NCI-H510A treated with DMSO at 0.1 percent for 48 hours (cell line): ENCODE measurements at regions not wholly inside any gene's neighbourhood (a gene's known extent, or its start where the extent isn't known, plus 50 kb on each side); places are given as distances from the start of the nearest gene placed in this dataset.

ENCODE experiments used
- DNase-seq: peaks from one replicate; lab custom pipeline; 2025; lab: John Stamatoyannopoulos, UW

GRCh38 chr18:38909972-38910371 lies 1344.4 kb upstream of the CELF4 start:
- DNase-seq: peak; percentile 51

GRCh38 chr18:38902796-38903195 lies 1337.2 kb upstream of the CELF4 start:
- DNase-seq: no peak

GRCh38 chr18:38900445-38900844 lies 1334.8 kb upstream of the CELF4 start:
- no peak for DNase-seq

- no peak for DNase-seq
These were observed 1334.4 kb upstream of the CELF4 start for GRCh38 chr18:38900031-38900430.

DNA sequence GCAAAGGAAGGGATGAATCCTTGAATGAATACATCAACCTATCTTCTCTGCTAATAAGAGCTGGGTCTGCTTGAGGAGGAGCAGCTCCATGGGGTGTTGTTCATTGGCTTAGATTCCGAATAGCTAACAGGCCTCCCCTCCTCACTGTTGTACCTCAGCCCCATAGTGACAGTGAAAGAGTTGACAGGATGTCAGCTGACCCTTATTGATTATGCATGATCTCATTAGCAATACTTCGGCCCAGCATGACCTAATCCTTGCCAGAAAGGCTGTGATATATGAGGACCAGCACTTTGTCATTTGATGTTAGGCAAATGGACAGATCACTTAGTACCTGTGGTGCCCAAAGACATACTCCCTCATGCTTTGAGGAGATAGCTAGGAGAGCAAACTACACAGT lies 1333.7 kb upstream of the CELF4 start:
- no peak for DNase-seq

DNA sequence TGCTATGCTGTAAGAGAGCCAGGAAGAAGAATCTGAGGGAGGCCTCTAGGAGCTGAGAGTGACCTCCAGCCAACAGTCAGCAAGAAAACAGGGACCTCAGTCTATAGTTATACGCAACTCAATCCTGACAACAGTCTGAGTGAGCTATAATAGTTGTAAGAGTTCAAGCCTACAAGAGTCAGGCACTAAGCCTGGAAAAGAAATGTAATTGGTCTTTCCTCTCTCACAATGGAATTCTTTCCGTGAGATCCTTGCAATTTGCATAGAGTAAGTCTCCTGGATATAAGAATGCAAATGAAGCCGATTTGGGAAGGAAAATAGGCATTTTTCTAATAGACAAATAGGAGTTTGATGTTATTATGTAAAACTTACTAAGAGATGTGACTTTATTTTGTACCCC lies 1332.6 kb upstream of the CELF4 start:
- no peak for DNase-seq

- no peak for DNase-seq
These were observed 1330.0 kb upstream of the CELF4 start for GRCh38 chr18:38895560-38895959.

GRCh38 chr18:38887671-38888020 lies 1322.0 kb upstream of the CELF4 start:
- no peak for DNase-seq

GRCh38 chr18:38886861-38887670 lies 1321.5 kb upstream of the CELF4 start:
- no peak for DNase-seq

GRCh38 chr18:38886235-38886634 lies 1320.6 kb upstream of the CELF4 start:
- DNase-seq: no peak

- no peak for DNase-seq
These were observed 1318.5 kb upstream of the CELF4 start for GRCh38 chr18:38884050-38884449.

GRCh38 chr18:38883111-38883510 lies 1317.5 kb upstream of the CELF4 start:
- DNase-seq: no peak

- DNase-seq: no peak
These were observed 1314.3 kb upstream of the CELF4 start for GRCh38 chr18:38879871-38880270.

DNA sequence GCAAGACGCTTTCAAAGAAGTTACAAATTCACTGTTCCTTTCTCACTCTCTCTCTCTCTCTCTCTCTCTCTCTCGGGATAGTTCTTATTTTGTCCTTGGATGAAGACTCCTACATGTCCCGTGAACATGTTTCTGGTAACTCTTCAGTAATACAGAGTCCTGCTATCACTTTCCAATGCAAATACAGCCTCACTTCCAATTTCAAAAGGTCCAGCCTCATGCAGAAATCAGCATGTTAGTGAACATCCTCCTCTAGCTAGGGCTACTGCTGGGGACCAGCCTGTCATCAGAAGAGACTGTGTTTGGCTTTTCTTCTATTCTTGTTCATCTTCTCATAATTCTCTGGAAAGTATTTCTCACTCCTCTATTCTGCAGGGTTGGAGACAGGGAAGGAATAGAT lies 1306.7 kb upstream of the CELF4 start:
- no peak for DNase-seq

- no peak for DNase-seq
These were observed 1303.2 kb upstream of the CELF4 start for GRCh38 chr18:38868757-38869156.

DNA sequence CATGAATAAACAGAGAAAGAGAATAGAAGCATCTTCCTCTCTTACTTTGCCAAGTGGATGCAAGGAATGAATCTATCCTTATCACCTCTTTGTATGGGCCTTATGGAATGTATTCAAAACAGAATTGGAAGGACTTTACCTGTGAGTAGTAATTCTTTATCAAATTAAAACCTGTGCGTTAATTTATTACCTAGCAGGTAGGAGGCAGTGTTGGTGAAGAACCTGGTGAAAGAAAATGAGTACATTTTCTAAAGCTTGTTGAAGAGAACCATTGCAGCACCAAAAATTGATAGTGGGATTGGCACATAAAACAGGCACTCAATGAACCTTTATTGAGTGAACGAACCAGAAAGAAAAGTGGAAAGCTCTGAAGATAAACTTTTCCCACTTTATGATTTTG lies 1302.1 kb upstream of the CELF4 start:
- no peak for DNase-seq

DNA sequence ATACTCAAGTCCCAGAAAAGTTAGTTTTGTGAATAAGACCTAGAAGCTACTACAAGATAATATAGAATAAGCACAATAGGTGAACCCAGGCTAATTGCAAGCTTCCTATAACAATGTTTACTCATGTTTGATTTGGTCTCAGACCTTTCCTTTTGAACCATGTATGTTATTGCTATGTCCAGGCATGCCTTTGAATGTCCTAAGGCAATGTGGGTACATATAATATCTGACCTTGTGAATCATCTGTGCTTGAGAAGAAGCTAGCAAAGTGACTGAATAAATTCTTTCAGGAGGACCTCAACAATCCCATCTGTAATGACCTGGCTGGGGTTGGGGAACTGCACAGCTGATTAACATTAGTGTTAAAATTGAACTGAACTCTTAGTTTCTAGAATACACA lies 1285.9 kb upstream of the CELF4 start:
- no peak for DNase-seq

DNA sequence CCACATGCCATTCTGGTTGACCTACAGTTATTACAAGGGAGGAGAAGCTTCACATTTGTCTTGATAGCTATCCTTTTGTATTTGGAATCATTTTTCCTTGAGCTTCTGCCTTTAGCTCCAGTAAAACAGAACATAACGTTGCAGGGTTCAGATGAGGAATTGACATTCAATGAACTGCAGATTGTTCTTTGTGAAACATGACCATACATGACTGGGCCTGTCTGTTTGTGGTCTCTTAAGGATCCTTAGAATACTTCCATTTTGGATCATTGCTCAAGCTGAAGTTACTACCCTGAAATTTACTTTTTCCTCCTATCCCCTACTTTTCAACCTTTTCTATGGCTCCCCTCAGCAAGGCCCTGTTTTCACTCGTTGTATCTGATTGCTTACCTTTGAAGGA lies 1281.7 kb upstream of the CELF4 start:
- DNase-seq: no peak

- no peak for DNase-seq
These were observed 1277.7 kb upstream of the CELF4 start for GRCh38 chr18:38843291-38843690.

- no peak for DNase-seq
These were observed 1260.6 kb upstream of the CELF4 start for GRCh38 chr18:38826247-38826646.

- no peak for DNase-seq
These were observed 1245.6 kb upstream of the CELF4 start for GRCh38 chr18:38811209-38811608.

- no peak for DNase-seq
These were observed 1245.2 kb upstream of the CELF4 start for GRCh38 chr18:38810789-38811188.

GRCh38 chr18:38807915-38808314 lies 1242.3 kb upstream of the CELF4 start:
- DNase-seq: no peak

GRCh38 chr18:38805256-38805655 lies 1239.7 kb upstream of the CELF4 start:
- no peak for DNase-seq
